Activated B cell treated with CpG ODN at 0.5 μM for 24 hours (primary cell): ENCODE measurements at regions not wholly inside any gene's neighbourhood (a gene's known extent, or its start where the extent isn't known, plus 50 kb on each side); places are given as distances from the start of the nearest gene placed in this dataset.

Experiments
- ATAC-seq: fragments of 200-7000 bp; cut with Tn5 transposase; one replicate; pipeline ENCODE4 v1.10.0; 2021; ENCODE audit warnings: low read depth, mild to moderate bottlenecking, moderate library complexity
- CTCF ChIA-PET: fragments of 350-600 bp; sonication (Branson Sonifier 250); formaldehyde crosslinking; loops from one replicate; lab custom pipeline; 2021; ENCODE audit warnings: antibody characterized with exemption; lab: Charles Lee
- POLR2A ChIA-PET: fragments of 350-600 bp; sonication (Branson Sonifier 250); formaldehyde crosslinking; loops from one replicate; lab custom pipeline; 2021; ENCODE audit warnings: antibody characterized with exemption; lab: Charles Lee
- DNase-seq: peaks from one replicate; pipeline ENCODE4 v3.0.0; 2022
- H3K27ac Mint-ChIP-seq: one replicate; pipeline ENCODE4 v1.8.0; 2020; ENCODE audit warnings: mixed read lengths
- H3K27me3 Mint-ChIP-seq: one replicate; pipeline ENCODE4 v1.8.0; 2021; ENCODE audit warnings: mixed read lengths
- H3K36me3 Mint-ChIP-seq: one replicate; pipeline ENCODE4 v1.8.0; 2021; ENCODE audit warnings: low read depth, mixed read lengths
- H3K4me1 Mint-ChIP-seq: one replicate; pipeline ENCODE4 v1.8.0; 2021; ENCODE audit warnings: mixed read lengths
- H3K4me3 Mint-ChIP-seq: one replicate; pipeline ENCODE4 v1.8.0; 2020; ENCODE audit warnings: mild to moderate bottlenecking, mixed read lengths
- H3K9me3 Mint-ChIP-seq: one replicate; pipeline ENCODE4 v1.8.0; 2020; ENCODE audit warnings: mixed read lengths
- CTCF ChIP-seq: fragments of 200-600 bp; IDR thresholded peaks from one replicate; pipeline ENCODE4 v1.8.0; 2022; ENCODE audit warnings: antibody characterized with exemption, mild to moderate bottlenecking
- intact Hi-C: fragments of 100-400 bp; cut with micrococcal nuclease; formaldehyde crosslinking; loops from one replicate; pipeline ENCODE4 v1.15.1; 2024

GRCh38 chr13:109685203-109685602 is 101.2 kb downstream of the IRS2 start:
- Mint-ChIP-seq H3K27me3 (no peaks in the 10 kb centered on the region), H3K9me3 (no peaks in the 10 kb centered on the region), H3K4me3 (no peak overlapping the region)

GRCh38 chr13:109684824-109685202 is 101.6 kb downstream of the IRS2 start:
- Mint-ChIP-seq H3K9me3 (no peaks in the 10 kb centered on the region), H3K27me3 (no peaks in the 10 kb centered on the region), H3K4me3 (no peak overlapping the region), H3K27ac (no peak overlapping the region), H3K4me1 (no peaks in the 10 kb centered on the region), H3K36me3 (no peaks in the 10 kb centered on the region)
- intact Hi-C loops, result no loop called here
- CTCF ChIA-PET, result no interaction called here
- DNase-seq, result no peak
- ATAC-seq, result no peak
- POLR2A ChIA-PET, result no interaction called here
- no peak for TF ChIP-seq CTCF

More at GRCh38 chr13:109685203-109685602, 101.2 kb downstream of the IRS2 start:
- H3K27ac Mint-ChIP-seq, result no peak overlapping the region
- H3K4me1 Mint-ChIP-seq, result no peaks in the 10 kb centered on the region
- intact Hi-C loops, result no loop called here
- no peaks in the 10 kb centered on the region for H3K36me3 Mint-ChIP-seq
- ATAC-seq (no peak), DNase-seq (no peak)
- no peak for TF ChIP-seq CTCF
- ChIA-PET CTCF (no interaction called here), POLR2A (no interaction called here)

- Mint-ChIP-seq H3K36me3 (no peaks in the 10 kb centered on the region), H3K9me3 (no peaks in the 10 kb centered on the region), H3K27me3 (no peaks in the 10 kb centered on the region), H3K27ac (no peak overlapping the region), H3K4me3 (no peak overlapping the region), H3K4me1 (no peaks in the 10 kb centered on the region)
- ChIA-PET CTCF (no interaction called here), POLR2A (no interaction called here)
- intact Hi-C loops, result no loop called here
- no peak for TF ChIP-seq CTCF
- ATAC-seq (no peak), DNase-seq (no peak)
Observed at GRCh38 chr13:109684084-109684823, 102.1 kb downstream of the IRS2 start.

- Mint-ChIP-seq H3K4me3 (no peak overlapping the region), H3K27ac (no peak overlapping the region), H3K36me3 (no peaks in the 10 kb centered on the region), H3K9me3 (no peaks in the 10 kb centered on the region), H3K27me3 (no peaks in the 10 kb centered on the region), H3K4me1 (no peaks in the 10 kb centered on the region)
- intact Hi-C loops, result no loop called here
- ChIA-PET CTCF (no interaction called here), POLR2A (no interaction called here)
- no peak for DNase-seq
- no peak for TF ChIP-seq CTCF
- no peak for ATAC-seq
Observed at GRCh38 chr13:109682534-109683244, 103.7 kb downstream of the IRS2 start.

- Mint-ChIP-seq H3K36me3 (no peaks in the 10 kb centered on the region), H3K27ac (no peak overlapping the region), H3K4me1 (no peaks in the 10 kb centered on the region), H3K9me3 (no peaks in the 10 kb centered on the region), H3K4me3 (no peak overlapping the region), H3K27me3 (no peaks in the 10 kb centered on the region)
- intact Hi-C loops, result no loop called here
- POLR2A ChIA-PET, result no interaction called here
- CTCF ChIA-PET, result no interaction called here
- DNase-seq (no peak), ATAC-seq (no peak)
- no peak for TF ChIP-seq CTCF
Observed at GRCh38 chr13:109680930-109681329, 105.5 kb downstream of the IRS2 start.
